ENCODE measurements at regions not wholly inside any gene's neighbourhood (a gene's known extent, or its start where the extent isn't known, plus 50 kb on each side); places are given as distances from the start of the nearest gene placed in this dataset.
A peak's percentile ranks its signal among the peaks of the same experiment; 100 is the strongest.

DNA sequence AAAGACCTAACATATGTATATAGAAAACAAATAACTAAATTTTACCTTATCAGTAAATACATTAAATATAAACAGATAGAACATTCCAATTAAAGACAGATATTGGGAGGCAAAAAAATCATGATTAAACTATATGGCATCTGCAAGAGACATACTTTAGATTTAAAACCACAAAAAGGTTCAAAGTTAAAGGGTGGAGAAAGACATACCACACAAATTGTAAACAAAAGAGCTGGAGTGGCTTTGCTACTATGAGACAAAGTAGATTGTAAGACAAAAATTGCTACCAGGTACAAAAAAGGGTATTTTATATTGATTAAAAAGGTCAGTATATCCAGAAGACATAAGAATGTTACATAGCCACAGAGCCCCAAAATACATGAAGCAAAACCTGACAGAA, 200.2 kb downstream of the KCNRG start:
- Histone ChIP-seq H3K4me3 (no peak overlapping the region), H3K27me3 (no peaks in the 10 kb centered on the region), H3K9me3 (no peaks in the 10 kb centered on the region), H3K36me3 (no peaks in the 10 kb centered on the region), H3K27ac (no peak overlapping the region), H3K4me1 (no peaks in the 10 kb centered on the region)
- no peak for DNase-seq
- intact Hi-C loops (cut with DNase I), result no loop called here
- no peak for ATAC-seq
- no peak for TF ChIP-seq POLR2A (IDR thresholded peaks at IDR 0.05)
- TF ChIP-seq, protein P1, sequence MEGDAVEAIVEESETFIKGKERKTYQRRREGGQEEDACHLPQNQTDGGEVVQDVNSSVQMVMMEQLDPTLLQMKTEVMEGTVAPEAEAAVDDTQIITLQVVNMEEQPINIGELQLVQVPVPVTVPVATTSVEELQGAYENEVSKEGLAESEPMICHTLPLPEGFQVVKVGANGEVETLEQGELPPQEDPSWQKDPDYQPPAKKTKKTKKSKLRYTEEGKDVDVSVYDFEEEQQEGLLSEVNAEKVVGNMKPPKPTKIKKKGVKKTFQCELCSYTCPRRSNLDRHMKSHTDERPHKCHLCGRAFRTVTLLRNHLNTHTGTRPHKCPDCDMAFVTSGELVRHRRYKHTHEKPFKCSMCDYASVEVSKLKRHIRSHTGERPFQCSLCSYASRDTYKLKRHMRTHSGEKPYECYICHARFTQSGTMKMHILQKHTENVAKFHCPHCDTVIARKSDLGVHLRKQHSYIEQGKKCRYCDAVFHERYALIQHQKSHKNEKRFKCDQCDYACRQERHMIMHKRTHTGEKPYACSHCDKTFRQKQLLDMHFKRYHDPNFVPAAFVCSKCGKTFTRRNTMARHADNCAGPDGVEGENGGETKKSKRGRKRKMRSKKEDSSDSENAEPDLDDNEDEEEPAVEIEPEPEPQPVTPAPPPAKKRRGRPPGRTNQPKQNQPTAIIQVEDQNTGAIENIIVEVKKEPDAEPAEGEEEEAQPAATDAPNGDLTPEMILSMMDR (IDR thresholded peaks at IDR 0.05), result no peak

DNA sequence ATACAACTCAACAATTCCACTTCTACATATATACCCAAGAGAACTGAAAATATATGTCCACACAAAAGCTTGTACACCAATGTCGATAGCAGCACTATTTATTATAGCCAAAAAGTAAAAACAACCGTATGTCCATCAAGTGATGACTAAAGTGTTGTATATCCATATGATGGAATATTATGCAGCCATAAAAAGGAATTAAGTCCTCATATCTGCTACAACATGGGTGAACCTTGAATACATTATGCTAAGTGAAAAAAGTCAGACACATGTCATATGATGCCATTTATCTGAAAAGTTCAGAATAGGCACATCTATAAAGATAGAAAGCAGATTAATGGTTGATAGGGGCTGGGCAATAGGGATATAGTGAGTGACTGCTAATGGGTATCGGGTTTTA, 204.5 kb downstream of the KCNRG start:
- no peaks in the 10 kb centered on the region for H3K27me3 ChIP-seq
- no peak for TF ChIP-seq POLR2A (IDR thresholded peaks at IDR 0.05)
- TF ChIP-seq, protein P1 (IDR thresholded peaks at IDR 0.05), result no peak
- WGBS (ENCODE audit: insufficient coverage, low coverage, low lambda C conversion rate, missing lambda C conversion rate), result 79% methylated on average over 3 of the region's 3 CpGs
- no peak overlapping the region for H3K27ac ChIP-seq
- intact Hi-C loops (cut with DNase I), result no loop called here
- H3K4me3 ChIP-seq, result no peak overlapping the region
- H3K9me3 ChIP-seq, result no peaks in the 10 kb centered on the region
- no peak for ATAC-seq
- no peaks in the 10 kb centered on the region for H3K36me3 ChIP-seq
- DNase-seq, result no peak
- H3K4me1 ChIP-seq, result peaks cover 0 to 5% (median 0%) of the 10 kb centered on the region in 4 donors

DNA sequence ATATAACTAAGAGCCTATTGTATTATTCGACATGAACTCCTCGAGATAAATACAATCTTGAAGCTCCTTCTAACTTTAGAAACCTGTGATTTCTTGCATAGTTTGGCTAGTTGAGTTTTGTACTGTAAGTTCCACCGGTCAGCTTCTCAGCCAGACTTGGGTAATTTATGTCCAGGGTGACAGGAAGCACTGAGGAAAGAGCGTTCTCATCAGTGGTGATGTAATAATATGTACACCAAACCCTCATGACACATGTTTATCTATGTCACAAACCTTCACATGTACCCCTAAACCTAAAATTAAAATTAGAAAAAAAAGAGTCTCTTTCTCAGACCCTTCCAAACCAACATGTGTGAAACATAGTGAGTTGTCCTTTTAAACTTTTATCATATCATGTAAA, 205.7 kb downstream of the KCNRG start:
- no peak for ATAC-seq
- 76% methylated on average over 4 of the region's 4 CpGs for WGBS (ENCODE audit: insufficient coverage, low coverage, low lambda C conversion rate, missing lambda C conversion rate)
- H3K9me3 ChIP-seq, result no peaks in the 10 kb centered on the region
- peaks cover 0 to 5% (median 0%) of the 10 kb centered on the region in 4 donors for H3K4me1 ChIP-seq
- no peaks in the 10 kb centered on the region for H3K27me3 ChIP-seq
- H3K4me3 ChIP-seq, result no peak overlapping the region
- no peak overlapping the region for H3K27ac ChIP-seq
- DNase-seq, result no peak
- TF ChIP-seq, protein P1 (IDR thresholded peaks at IDR 0.05), result no peak
- TF ChIP-seq POLR2A (IDR thresholded peaks at IDR 0.05), result no peak
- no peaks in the 10 kb centered on the region for H3K36me3 ChIP-seq
- intact Hi-C loops (cut with DNase I), result no loop called here

DNA sequence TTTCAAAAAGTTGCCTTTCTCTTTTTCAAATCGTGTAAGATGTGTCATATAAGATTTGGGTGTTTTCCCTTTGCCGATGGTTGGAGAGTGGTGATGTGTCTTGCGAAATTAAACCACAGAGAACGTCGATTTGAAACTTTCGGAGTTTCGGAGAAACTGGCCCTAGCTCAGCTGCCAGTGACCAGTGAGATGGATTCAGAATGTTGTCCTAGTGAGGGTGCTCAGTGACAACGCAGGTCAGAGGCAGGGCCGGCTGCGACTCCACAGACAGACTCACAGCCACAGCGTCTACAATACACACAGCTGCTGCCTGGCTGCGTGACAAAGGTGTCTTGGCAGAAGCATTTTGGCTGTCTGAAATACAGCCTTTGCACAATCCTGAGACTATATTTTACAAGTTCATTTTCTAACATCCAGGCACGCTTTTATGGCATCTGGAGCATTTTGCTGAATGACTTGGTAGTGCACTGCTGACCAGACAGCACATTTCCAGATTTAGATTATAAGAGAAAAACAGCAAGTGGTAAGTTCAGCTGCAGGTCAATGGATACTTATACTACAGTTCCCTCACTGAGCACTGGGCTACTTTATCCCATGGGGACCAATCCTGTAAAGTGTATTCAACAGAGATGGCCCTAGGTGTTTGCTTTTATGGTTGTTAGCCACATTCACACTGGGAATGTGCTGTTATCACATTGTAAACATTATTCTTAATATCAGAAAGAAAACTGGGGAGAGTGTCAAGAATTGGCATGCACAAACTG, 207.5 kb downstream of the KCNRG start:
- ATAC-seq (peak; percentile 99 to 100 (median 99)), DNase-seq (peak; percentile 85 to 92 (median 90))
- no peaks in the 10 kb centered on the region for H3K27me3 ChIP-seq
- 10% methylated on average over 12 of the region's 13 CpGs for WGBS (ENCODE audit: insufficient coverage, low coverage, low lambda C conversion rate, missing lambda C conversion rate)
- intact Hi-C loops (cut with DNase I), result no loop called here
- H3K36me3 ChIP-seq, result no peaks in the 10 kb centered on the region
- TF ChIP-seq POLR2A (IDR thresholded peaks at IDR 0.05), result peak; percentile 14
- TF ChIP-seq, protein P1 (IDR thresholded peaks at IDR 0.05), result no peak
- H3K4me3 ChIP-seq, result no peak overlapping the region
- peak overlapping the region; percentile 43 to 75 (median 53) for H3K27ac ChIP-seq
- H3K4me1 ChIP-seq, result peaks cover 0 to 5% (median 0%) of the 10 kb centered on the region in 4 donors
- no peaks in the 10 kb centered on the region for H3K9me3 ChIP-seq
